ENCODE measurements at regions not wholly inside any gene's neighbourhood (a gene's known extent, or its start where the extent isn't known, plus 50 kb on each side); places are given as distances from the start of the nearest gene placed in this dataset.

- Histone ChIP-seq H3K9ac (ENCODE audit: insufficient read depth in 1 of 2, low read depth in 2 of 2, low read length in 2 of 2) (no peak overlapping the region), H3K9me1 (ENCODE audit: control insufficient read depth, insufficient read depth, low read length) (no peaks in the 10 kb centered on the region)
- POLR2A ChIA-PET, result interaction anchor here (0.6 kb wide), 1 partner anchor 781 kb away, joined by 5 read pairs; no protein-coding TSS in a partner anchor
Measured at GRCh38 chr2:128457006-128457604, 138.4 kb upstream of the HS6ST1 start.

More at GRCh38 chr2:128457006-128457604, 138.4 kb upstream of the HS6ST1 start:
- no peak for TF ChIP-seq EGR1 (conservative IDR thresholded peaks at IDR 0.05)
- TF ChIP-seq, protein P1, sequence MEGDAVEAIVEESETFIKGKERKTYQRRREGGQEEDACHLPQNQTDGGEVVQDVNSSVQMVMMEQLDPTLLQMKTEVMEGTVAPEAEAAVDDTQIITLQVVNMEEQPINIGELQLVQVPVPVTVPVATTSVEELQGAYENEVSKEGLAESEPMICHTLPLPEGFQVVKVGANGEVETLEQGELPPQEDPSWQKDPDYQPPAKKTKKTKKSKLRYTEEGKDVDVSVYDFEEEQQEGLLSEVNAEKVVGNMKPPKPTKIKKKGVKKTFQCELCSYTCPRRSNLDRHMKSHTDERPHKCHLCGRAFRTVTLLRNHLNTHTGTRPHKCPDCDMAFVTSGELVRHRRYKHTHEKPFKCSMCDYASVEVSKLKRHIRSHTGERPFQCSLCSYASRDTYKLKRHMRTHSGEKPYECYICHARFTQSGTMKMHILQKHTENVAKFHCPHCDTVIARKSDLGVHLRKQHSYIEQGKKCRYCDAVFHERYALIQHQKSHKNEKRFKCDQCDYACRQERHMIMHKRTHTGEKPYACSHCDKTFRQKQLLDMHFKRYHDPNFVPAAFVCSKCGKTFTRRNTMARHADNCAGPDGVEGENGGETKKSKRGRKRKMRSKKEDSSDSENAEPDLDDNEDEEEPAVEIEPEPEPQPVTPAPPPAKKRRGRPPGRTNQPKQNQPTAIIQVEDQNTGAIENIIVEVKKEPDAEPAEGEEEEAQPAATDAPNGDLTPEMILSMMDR (IDR thresholded peaks at IDR 0.05 in 2 of 3, conservative IDR thresholded peaks at IDR 0.05 in 1 of 3; ENCODE audit: insufficient read depth in 2 of 3, low read depth in 1 of 3, low read length in 3 of 3), result 0 out of 6 replicates have a peak, but pooled peaks of 1 of the 3 experiments have one; percentile 7
- BruUV-seq (replicated peaks), result no TSS peak
- Histone ChIP-seq H2AFZ (ENCODE audit: low read depth, low read length) (no peak overlapping the region), H3K4me1 (replicated peaks in 1 of 2; ENCODE audit: control insufficient read depth in 2 of 2, insufficient read depth in 2 of 2, low read length in 2 of 2) (no peaks in the 10 kb centered on the region; a peak in 1 of 5 replicates), H3K27me3 (ENCODE audit: control insufficient read depth in 2 of 2, insufficient read depth in 2 of 2, low read length in 2 of 2) (peaks cover 0 to 31% of the 10 kb centered on the region in 2 experiments; a peak in 2 of 5 replicates), H4K20me1 (replicated peaks; ENCODE audit: control insufficient read depth, insufficient read depth, low read length) (no peaks in the 10 kb centered on the region), H3K9me3 (replicated peaks; ENCODE audit: control insufficient read depth, insufficient read depth, low read depth, low read length) (no peaks in the 10 kb centered on the region), H3K27ac (ENCODE audit: extremely low read depth, low read depth, low read length) (no peak overlapping the region), H3K4me3 (no peak overlapping the region), H3K36me3 (ENCODE audit: control insufficient read depth, insufficient read depth, low read length) (no peaks in the 10 kb centered on the region), H3K79me2 (ENCODE audit: control insufficient read depth, insufficient read depth, low read length) (no peaks in the 10 kb centered on the region), H3K4me2 (ENCODE audit: insufficient read depth, low read length) (no peak overlapping the region)
- intact Hi-C loops (cut with micrococcal nuclease), result no loop called here
- ATAC-seq (no peak), DNase-seq (ENCODE audit: extremely low read depth in 1 of 4, low spot score in 3 of 4) (no peak), FAIRE-seq (no peak)
- WGBS (ENCODE audit: insufficient coverage, low coverage, missing lambda C conversion rate), result 8% methylated on average over 4 of the region's 4 CpGs
- in situ Hi-C loops (cut with MboI), result no loop called here
- CTCF ChIA-PET (ENCODE audit: low intra/inter-chr PET ratio), result no interaction called here
